ENCODE measurements at regions not wholly inside any gene's neighbourhood (a gene's known extent, or its start where the extent isn't known, plus 50 kb on each side); places are given as distances from the start of the nearest gene placed in this dataset.

GRCh38 chr6:94049001-94049400 lies 629.6 kb upstream of the EPHA7 start:
- no peak overlapping the region for H3K27ac Mint-ChIP-seq (ENCODE audit: unreplicated experiment)
- TF ChIP-seq CTCF (IDR thresholded peaks at IDR 0.05; ENCODE audit: unreplicated experiment), result no peak
- H3K4me1 Mint-ChIP-seq (ENCODE audit: unreplicated experiment), result no peaks in the 10 kb centered on the region
- no peak for DNase-seq (ENCODE audit: low spot score)
- no peaks in the 10 kb centered on the region for H3K27me3 Mint-ChIP-seq (ENCODE audit: unreplicated experiment)
- no peaks in the 10 kb centered on the region for H3K9me3 Mint-ChIP-seq (ENCODE audit: unreplicated experiment)
- no peak overlapping the region for H3K4me3 Mint-ChIP-seq (ENCODE audit: unreplicated experiment)
- H3K36me3 Mint-ChIP-seq (ENCODE audit: low read depth, unreplicated experiment), result no peaks in the 10 kb centered on the region

GRCh38 chr6:94045099-94045829 lies 625.9 kb upstream of the EPHA7 start:
- Mint-ChIP-seq H3K27me3 (ENCODE audit: unreplicated experiment) (peaks cover 2% of the 10 kb centered on the region), H3K36me3 (ENCODE audit: low read depth, unreplicated experiment) (no peaks in the 10 kb centered on the region), H3K4me1 (ENCODE audit: unreplicated experiment) (no peaks in the 10 kb centered on the region), H3K27ac (ENCODE audit: unreplicated experiment) (no peak overlapping the region), H3K9me3 (ENCODE audit: unreplicated experiment) (no peaks in the 10 kb centered on the region), H3K4me3 (ENCODE audit: unreplicated experiment) (no peak overlapping the region)
- no peak for DNase-seq (ENCODE audit: low spot score)
- no peak for TF ChIP-seq CTCF (IDR thresholded peaks at IDR 0.05; ENCODE audit: unreplicated experiment)

- no peaks in the 10 kb centered on the region for H3K9me3 Mint-ChIP-seq (ENCODE audit: unreplicated experiment)
- DNase-seq (ENCODE audit: low spot score), result no peak
- H3K36me3 Mint-ChIP-seq (ENCODE audit: low read depth, unreplicated experiment), result peaks cover 6% of the 10 kb centered on the region
- H3K4me3 Mint-ChIP-seq (ENCODE audit: unreplicated experiment), result no peak overlapping the region
- no peaks in the 10 kb centered on the region for H3K4me1 Mint-ChIP-seq (ENCODE audit: unreplicated experiment)
- TF ChIP-seq CTCF (IDR thresholded peaks at IDR 0.05; ENCODE audit: unreplicated experiment), result no peak
- peaks cover 2% of the 10 kb centered on the region for H3K27me3 Mint-ChIP-seq (ENCODE audit: unreplicated experiment)
- H3K27ac Mint-ChIP-seq (ENCODE audit: unreplicated experiment), result no peak overlapping the region
These were observed 622.8 kb upstream of the EPHA7 start for GRCh38 chr6:94041945-94042709.

- Mint-ChIP-seq H3K27me3 (ENCODE audit: unreplicated experiment) (peaks cover 2% of the 10 kb centered on the region), H3K27ac (ENCODE audit: unreplicated experiment) (no peak overlapping the region), H3K9me3 (ENCODE audit: unreplicated experiment) (peaks cover 8% of the 10 kb centered on the region), H3K4me1 (ENCODE audit: unreplicated experiment) (no peaks in the 10 kb centered on the region), H3K4me3 (ENCODE audit: unreplicated experiment) (no peak overlapping the region), H3K36me3 (ENCODE audit: low read depth, unreplicated experiment) (peaks cover 11% of the 10 kb centered on the region)
- DNase-seq (ENCODE audit: low spot score), result no peak
- no peak for TF ChIP-seq CTCF (IDR thresholded peaks at IDR 0.05; ENCODE audit: unreplicated experiment)
These were observed 616.7 kb upstream of the EPHA7 start for GRCh38 chr6:94036024-94036423.

- Mint-ChIP-seq H3K9me3 (ENCODE audit: unreplicated experiment) (no peaks in the 10 kb centered on the region), H3K27me3 (ENCODE audit: unreplicated experiment) (no peaks in the 10 kb centered on the region), H3K36me3 (ENCODE audit: low read depth, unreplicated experiment) (no peaks in the 10 kb centered on the region), H3K27ac (ENCODE audit: unreplicated experiment) (no peak overlapping the region), H3K4me3 (ENCODE audit: unreplicated experiment) (no peak overlapping the region), H3K4me1 (ENCODE audit: unreplicated experiment) (no peaks in the 10 kb centered on the region)
- no peak for TF ChIP-seq CTCF (IDR thresholded peaks at IDR 0.05; ENCODE audit: unreplicated experiment)
- DNase-seq (ENCODE audit: low spot score), result no peak
These were observed 608.0 kb upstream of the EPHA7 start for GRCh38 chr6:94027374-94027773.

Data from endothelial cell (in vitro differentiated cells).